Panc1 (cell line): ENCODE measurements at regions not wholly inside any gene's neighbourhood (a gene's known extent, or its start where the extent isn't known, plus 50 kb on each side); places are given as distances from the start of the nearest gene placed in this dataset.

Experiments
- ATAC-seq: fragments of 200-7000 bp; cut with Tn5 transposase; 2 replicates; pipeline ENCODE4 v1.9.1; 2020; ENCODE audit warnings: mild to moderate bottlenecking, moderate library complexity
- BruUV-seq: library from RNA; stranded (reverse); fragments of 400-500 nt; replicated peaks from 2 replicates; lab custom pipeline; 2021; lab: Mats Ljungman, UMichigan
- CTCF ChIA-PET: fragments of 300-600 bp; sonication (Branson Sonifier 250); formaldehyde crosslinking; loops from one replicate; lab custom pipeline; 2022; ENCODE audit warnings: antibody characterized with exemption; lab: Charles Lee
- POLR2A ChIA-PET: fragments of 300-600 bp; sonication (Branson Sonifier 250); formaldehyde crosslinking; loops from one replicate; lab custom pipeline; 2022; ENCODE audit warnings: antibody characterized with exemption; lab: Charles Lee
- DNase-seq: peaks from one replicate; pipeline ENCODE4 v3.0.0-alpha.2; 2010; ENCODE audit warnings: low read depth, low spot score
- H3K27ac ChIP-seq: 2 replicates; pipeline ENCODE4 v1.5.1; 2011; ENCODE audit warnings: mild to moderate bottlenecking, low read length, inconsistent platforms
- H3K27me3 ChIP-seq: fragments of 200-500 bp; sonication (Bioruptor generic); 2 replicates; pipeline ENCODE4 v1.6.0; 2014; ENCODE audit warnings: low read length, inconsistent platforms; ENCODE audit not compliant: control insufficient read depth, insufficient read depth
- H3K36me3 ChIP-seq: fragments of 200-500 bp; sonication (Bioruptor generic); 2 replicates; pipeline ENCODE4 v1.5.1; 2014; ENCODE audit warnings: inconsistent platforms, mild to moderate bottlenecking, low read length, moderate library complexity; ENCODE audit not compliant: control insufficient read depth, insufficient read depth
- H3K4me1 ChIP-seq: 2 replicates; pipeline ENCODE4 v1.5.1; 2011; ENCODE audit warnings: inconsistent platforms, mild to moderate bottlenecking, low read length, moderate library complexity; ENCODE audit not compliant: control insufficient read depth, insufficient read depth
- H3K4me3 ChIP-seq, 2 experiments: 2 replicates each; pipeline ENCODE4 v1.5.1; 2011 to 2012; ENCODE audit warnings: low read depth in 2 of 2, low read length in 2 of 2, mild to moderate bottlenecking in 2 of 2, inconsistent platforms in 1 of 2, moderate library complexity in 1 of 2
- H3K9me3 ChIP-seq: fragments of 200-500 bp; sonication (Bioruptor generic); 2 replicates; pipeline ENCODE4 v1.5.1; 2014; ENCODE audit warnings: low read depth, mild to moderate bottlenecking, inconsistent platforms, low read length, moderate library complexity; ENCODE audit not compliant: control insufficient read depth, insufficient read depth
- CTCF ChIP-seq: fragments of 450-650 bp; IDR thresholded peaks from 2 replicates; pipeline ENCODE4 v1.5.1; 2017; ENCODE audit warnings: mild to moderate bottlenecking
- POLR2AphosphoS5 ChIP-seq: IDR thresholded peaks from 2 replicates; pipeline ENCODE4 v1.6.1; 2012; ENCODE audit warnings: mild to moderate bottlenecking, low read depth, low read length, moderate library complexity
- REST ChIP-seq, 2 experiments: IDR thresholded peaks; 2 replicates each; pipeline ENCODE4 v1.6.1; 2011 to 2012; ENCODE audit warnings: low read depth in 2 of 2, control low read depth in 1 of 2, low read length in 1 of 2, mild to moderate bottlenecking in 1 of 2, moderate library complexity in 1 of 2; ENCODE audit not compliant: insufficient read depth in 1 of 2
- SIN3A ChIP-seq: IDR thresholded peaks from 2 replicates; pipeline ENCODE4 v1.6.1; 2012; ENCODE audit warnings: low read depth, mild to moderate bottlenecking, low read length, moderate library complexity, borderline replicate concordance; ENCODE audit not compliant: insufficient read depth
- TCF7L2 ChIP-seq: IDR thresholded peaks from 2 replicates; pipeline ENCODE4 v1.6.1; 2011; ENCODE audit warnings: mild to moderate bottlenecking, low read depth, low read length, inconsistent platforms
- in situ Hi-C: cut with HindIII; loops from 2 replicates; pipeline ENCODE4 v1.10.0; 2016; ENCODE audit warnings: low sequenced_read_pairs, low pct_unique_long_range_greater_than_20kb
- intact Hi-C: fragments of 100-400 bp; cut with micrococcal nuclease; formaldehyde crosslinking; loops from one replicate; pipeline ENCODE4 v1.10.0; 2022; ENCODE audit not compliant: unreplicated experiment

- Histone ChIP-seq H3K27ac (no peak overlapping the region), H3K4me1 (no peaks in the 10 kb centered on the region), H3K36me3 (no peaks in the 10 kb centered on the region), H3K27me3 (no peaks in the 10 kb centered on the region), H3K9me3 (no peaks in the 10 kb centered on the region), H3K4me3 (no peak overlapping the region)
- DNase-seq (no peak), ATAC-seq (no peak)
- ChIA-PET POLR2A (no interaction called here), CTCF (no interaction called here)
- in situ Hi-C loops: no loop called here
- intact Hi-C loops: no loop called here
- no TSS peak for BruUV-seq
- TF ChIP-seq POLR2AphosphoS5 (no peak), CTCF (no peak), REST (IDR thresholded peaks at IDR 0.05; ENCODE audit: insufficient read depth in 1 of 2, low read depth in 2 of 2, low read length in 1 of 2) (no peak), TCF7L2 (no peak), SIN3A (no peak)
These were observed 1893.0 kb upstream of the PCDH20 start for GRCh38 chr13:63308549-63309165.

- H3K27me3 ChIP-seq: no peaks in the 10 kb centered on the region
- in situ Hi-C loops: no loop called here
These were observed 1891.6 kb upstream of the PCDH20 start for GRCh38 chr13:63307228-63307627.

More at GRCh38 chr13:63307228-63307627, 1891.6 kb upstream of the PCDH20 start:
- DNase-seq: no peak
- TF ChIP-seq POLR2AphosphoS5 (no peak), SIN3A (no peak), REST (IDR thresholded peaks at IDR 0.05; ENCODE audit: insufficient read depth in 1 of 2, low read depth in 2 of 2, low read length in 1 of 2) (no peak), TCF7L2 (no peak), CTCF (no peak)
- H3K27ac ChIP-seq: no peak overlapping the region
- intact Hi-C loops: no loop called here
- ATAC-seq: no peak
- H3K36me3 ChIP-seq: no peaks in the 10 kb centered on the region
- BruUV-seq: no TSS peak
- H3K4me1 ChIP-seq: no peaks in the 10 kb centered on the region
- ChIA-PET POLR2A (no interaction called here), CTCF (no interaction called here)
- H3K9me3 ChIP-seq: no peaks in the 10 kb centered on the region
- no peak overlapping the region for H3K4me3 ChIP-seq
